SK-N-SH (cell line): ENCODE measurements at regions not wholly inside any gene's neighbourhood (a gene's known extent, or its start where the extent isn't known, plus 50 kb on each side); places are given as distances from the start of the nearest gene placed in this dataset.

ENCODE experiments used
- CHD2 ChIP-seq: fragments of 150-350 bp; IDR thresholded peaks from 2 replicates; pipeline ENCODE4 v1.6.1; 2018; ENCODE audit warnings: low read length; ENCODE audit not compliant: partially characterized antibody
- EP300 ChIP-seq, 2 experiments: IDR thresholded peaks; 2 replicates each; pipeline versions ENCODE4 v1.4.0 to v1.6.1; 2012; ENCODE audit warnings: borderline replicate concordance in 1 of 2, low read depth in 1 of 2, low read length in 1 of 2
- EZH2phosphoT487 ChIP-seq: fragments of 200-600 bp; sonication (generic); IDR thresholded peaks from 2 replicates; pipeline ENCODE4 v1.6.1; 2017; ENCODE audit warnings: low read depth, mixed run types, mild to moderate bottlenecking, antibody characterized with exemption, moderate library complexity, borderline replicate concordance
- FOXM1 ChIP-seq: IDR thresholded peaks from 2 replicates; pipeline ENCODE4 v1.4.0; 2012; ENCODE audit warnings: low read depth, mild to moderate bottlenecking
- GABPA ChIP-seq: IDR thresholded peaks from 2 replicates; pipeline ENCODE4 v1.4.0; 2012; ENCODE audit warnings: low read depth, mild to moderate bottlenecking
- MXI1 ChIP-seq: IDR thresholded peaks from 2 replicates; pipeline ENCODE4 v1.6.1; 2012; ENCODE audit warnings: mild to moderate bottlenecking, low read depth, low read length, improper control_type of control experiment
- NRF1 ChIP-seq: IDR thresholded peaks from 2 replicates; pipeline ENCODE4 v1.6.1; 2012; ENCODE audit warnings: low read depth, mild to moderate bottlenecking, low read length
- RXRA ChIP-seq: IDR thresholded peaks from 2 replicates; pipeline ENCODE4 v1.4.0; 2012; ENCODE audit warnings: low read depth, mild to moderate bottlenecking, borderline replicate concordance
- SIN3A ChIP-seq: IDR thresholded peaks from 2 replicates; pipeline ENCODE4 v1.6.1; 2012; ENCODE audit warnings: low read depth, mild to moderate bottlenecking, low read length, moderate library complexity, borderline replicate concordance
- TAF1 ChIP-seq: IDR thresholded peaks from 2 replicates; pipeline ENCODE4 v1.6.1; 2012; ENCODE audit warnings: low read depth, mild to moderate bottlenecking, low read length, moderate library complexity, borderline replicate concordance
- TF ChIP-seq, protein P1 (sequence below): fragments of 200-600 bp; sonication (generic); IDR thresholded peaks from 2 replicates; pipeline ENCODE4 v1.6.1; 2017; ENCODE audit warnings: antibody characterized with exemption, mild to moderate bottlenecking, moderate library complexity
- TF ChIP-seq, protein P2 (sequence below): IDR thresholded peaks from 2 replicates; pipeline ENCODE4 v1.4.0; 2012; ENCODE audit warnings: low read depth

DNA sequence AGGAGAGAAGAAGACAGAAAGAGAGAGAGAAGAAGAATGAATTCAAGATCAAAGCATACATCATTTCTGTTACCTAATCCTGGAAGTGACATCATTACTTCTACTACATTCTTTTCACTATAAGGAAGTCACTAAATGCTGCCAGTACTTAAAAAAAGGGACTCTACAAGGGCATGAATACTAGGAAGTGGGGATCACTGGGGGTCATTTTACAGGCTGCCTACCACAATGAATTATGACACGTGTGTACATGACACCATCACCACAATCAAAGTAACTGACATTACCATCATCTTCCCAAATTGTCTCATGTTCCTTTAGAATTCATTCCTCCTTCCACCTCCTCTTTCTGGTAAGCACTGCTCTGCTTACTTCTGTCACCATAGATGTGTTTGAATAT, 227.0 kb downstream of the CPE start:
- TF ChIP-seq, protein P1, sequence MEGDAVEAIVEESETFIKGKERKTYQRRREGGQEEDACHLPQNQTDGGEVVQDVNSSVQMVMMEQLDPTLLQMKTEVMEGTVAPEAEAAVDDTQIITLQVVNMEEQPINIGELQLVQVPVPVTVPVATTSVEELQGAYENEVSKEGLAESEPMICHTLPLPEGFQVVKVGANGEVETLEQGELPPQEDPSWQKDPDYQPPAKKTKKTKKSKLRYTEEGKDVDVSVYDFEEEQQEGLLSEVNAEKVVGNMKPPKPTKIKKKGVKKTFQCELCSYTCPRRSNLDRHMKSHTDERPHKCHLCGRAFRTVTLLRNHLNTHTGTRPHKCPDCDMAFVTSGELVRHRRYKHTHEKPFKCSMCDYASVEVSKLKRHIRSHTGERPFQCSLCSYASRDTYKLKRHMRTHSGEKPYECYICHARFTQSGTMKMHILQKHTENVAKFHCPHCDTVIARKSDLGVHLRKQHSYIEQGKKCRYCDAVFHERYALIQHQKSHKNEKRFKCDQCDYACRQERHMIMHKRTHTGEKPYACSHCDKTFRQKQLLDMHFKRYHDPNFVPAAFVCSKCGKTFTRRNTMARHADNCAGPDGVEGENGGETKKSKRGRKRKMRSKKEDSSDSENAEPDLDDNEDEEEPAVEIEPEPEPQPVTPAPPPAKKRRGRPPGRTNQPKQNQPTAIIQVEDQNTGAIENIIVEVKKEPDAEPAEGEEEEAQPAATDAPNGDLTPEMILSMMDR, result no peak
- no peak for TF ChIP-seq EP300 (IDR thresholded peaks at IDR 0.05; ENCODE audit: borderline replicate concordance in 1 of 2, low read depth in 1 of 2, low read length in 1 of 2)
- TF ChIP-seq GABPA, result no peak
- TF ChIP-seq MXI1, result no peak
- no peak for TF ChIP-seq EZH2phosphoT487
- no peak for TF ChIP-seq NRF1
- TF ChIP-seq CHD2, result no peak
- TF ChIP-seq, protein P2, sequence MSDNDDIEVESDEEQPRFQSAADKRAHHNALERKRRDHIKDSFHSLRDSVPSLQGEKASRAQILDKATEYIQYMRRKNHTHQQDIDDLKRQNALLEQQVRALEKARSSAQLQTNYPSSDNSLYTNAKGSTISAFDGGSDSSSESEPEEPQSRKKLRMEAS, result no peak
- no peak for TF ChIP-seq RXRA
- no peak for TF ChIP-seq TAF1
- no peak for TF ChIP-seq SIN3A
- no peak for TF ChIP-seq FOXM1
